ENCODE measurements at regions not wholly inside any gene's neighbourhood (a gene's known extent, or its start where the extent isn't known, plus 50 kb on each side); places are given as distances from the start of the nearest gene placed in this dataset.
A peak's percentile ranks its signal among the peaks of the same experiment; 100 is the strongest.

GRCh38 chr3:151999936-152000335 lies 126.5 kb downstream of the SUCNR1 start:
- Histone ChIP-seq H3K9me3 (ENCODE audit: insufficient read depth, low read depth, low read length) (no peaks in the 10 kb centered on the region), H3K9ac (ENCODE audit: low read depth, low read length, poor library complexity, severe bottlenecking) (no peak overlapping the region), H3K36me3 (ENCODE audit: insufficient read depth, low read length) (no peaks in the 10 kb centered on the region), H2AFZ (ENCODE audit: low read length) (no peak overlapping the region), H3K4me3 (ENCODE audit: low read length, poor library complexity, severe bottlenecking) (no peak overlapping the region), H3K4me1 (ENCODE audit: insufficient read depth, low read length, poor library complexity, severe bottlenecking) (no peaks in the 10 kb centered on the region), H4K20me1 (ENCODE audit: insufficient read depth, low read length, poor library complexity, severe bottlenecking) (no peaks in the 10 kb centered on the region), H3K9me2 (replicated peaks; ENCODE audit: low read depth, low read length) (no peaks in the 10 kb centered on the region), H3K27me3 (ENCODE audit: insufficient read depth, low read length, poor library complexity, severe bottlenecking) (no peaks in the 10 kb centered on the region), H3F3A (ENCODE audit: low read depth) (no peaks in the 10 kb centered on the region), H3K79me2 (ENCODE audit: insufficient read depth, low read length) (no peaks in the 10 kb centered on the region), H3K4me2 (ENCODE audit: low read depth, low read length, poor library complexity, severe bottlenecking) (no peak overlapping the region)
- TF ChIP-seq EZH2phosphoT487 (IDR thresholded peaks at IDR 0.05; ENCODE audit: borderline replicate concordance) (no peak), CTCF (conservative IDR thresholded peaks at IDR 0.05; ENCODE audit: low read length) (no peak)

GRCh38 chr3:152011812-152012735 lies 138.6 kb downstream of the SUCNR1 start:
- no peaks in the 10 kb centered on the region for H3K27me3 ChIP-seq (ENCODE audit: insufficient read depth, low read length, poor library complexity, severe bottlenecking)

GRCh38 chr3:152019508-152019907 lies 146.1 kb downstream of the SUCNR1 start:
- no peak for TF ChIP-seq CTCF (conservative IDR thresholded peaks at IDR 0.05; ENCODE audit: low read length)
- no peak for TF ChIP-seq EZH2phosphoT487 (IDR thresholded peaks at IDR 0.05; ENCODE audit: borderline replicate concordance)
- no peaks in the 10 kb centered on the region for H4K20me1 ChIP-seq (ENCODE audit: insufficient read depth, low read length, poor library complexity, severe bottlenecking)
- no peaks in the 10 kb centered on the region for H3K9me3 ChIP-seq (ENCODE audit: insufficient read depth, low read depth, low read length)
- no peak overlapping the region for H3K4me3 ChIP-seq (ENCODE audit: low read length, poor library complexity, severe bottlenecking)
- 0 out of 2 replicates have a peak overlapping the region, but pooled peaks have one; percentile 13 for H2AFZ ChIP-seq (ENCODE audit: low read length)
- no peak overlapping the region for H3K9ac ChIP-seq (ENCODE audit: low read depth, low read length, poor library complexity, severe bottlenecking)
- no peaks in the 10 kb centered on the region for H3K9me2 ChIP-seq (replicated peaks; ENCODE audit: low read depth, low read length)
- H3K36me3 ChIP-seq (ENCODE audit: insufficient read depth, low read length), result no peaks in the 10 kb centered on the region
- no peaks in the 10 kb centered on the region for H3K27me3 ChIP-seq (ENCODE audit: insufficient read depth, low read length, poor library complexity, severe bottlenecking)
- no peaks in the 10 kb centered on the region for H3F3A ChIP-seq (ENCODE audit: low read depth)
- H3K79me2 ChIP-seq (ENCODE audit: insufficient read depth, low read length), result no peaks in the 10 kb centered on the region
- no peaks in the 10 kb centered on the region for H3K4me1 ChIP-seq (ENCODE audit: insufficient read depth, low read length, poor library complexity, severe bottlenecking)
- H3K4me2 ChIP-seq (ENCODE audit: low read depth, low read length, poor library complexity, severe bottlenecking), result no peak overlapping the region

More at GRCh38 chr3:152011812-152012735, 138.6 kb downstream of the SUCNR1 start:
- Histone ChIP-seq H2AFZ (ENCODE audit: low read length) (no peak overlapping the region), H3K4me3 (ENCODE audit: low read length, poor library complexity, severe bottlenecking) (no peak overlapping the region), H3K36me3 (ENCODE audit: insufficient read depth, low read length) (no peaks in the 10 kb centered on the region), H4K20me1 (ENCODE audit: insufficient read depth, low read length, poor library complexity, severe bottlenecking) (no peaks in the 10 kb centered on the region), H3K4me1 (ENCODE audit: insufficient read depth, low read length, poor library complexity, severe bottlenecking) (no peaks in the 10 kb centered on the region), H3K9ac (ENCODE audit: low read depth, low read length, poor library complexity, severe bottlenecking) (no peak overlapping the region), H3K79me2 (ENCODE audit: insufficient read depth, low read length) (no peaks in the 10 kb centered on the region), H3K9me3 (ENCODE audit: insufficient read depth, low read depth, low read length) (no peaks in the 10 kb centered on the region), H3K4me2 (ENCODE audit: low read depth, low read length, poor library complexity, severe bottlenecking) (no peak overlapping the region), H3F3A (ENCODE audit: low read depth) (no peaks in the 10 kb centered on the region), H3K9me2 (replicated peaks; ENCODE audit: low read depth, low read length) (no peaks in the 10 kb centered on the region)
- TF ChIP-seq EZH2phosphoT487 (IDR thresholded peaks at IDR 0.05; ENCODE audit: borderline replicate concordance) (no peak), CTCF (conservative IDR thresholded peaks at IDR 0.05; ENCODE audit: low read length) (no peak)

All from Loucy (cell line).